SK-N-SH treated with all-trans-retinoic acid at 6 μM for 48 hours (cell line): ENCODE measurements at regions not wholly inside any gene's neighbourhood (a gene's known extent, or its start where the extent isn't known, plus 50 kb on each side); places are given as distances from the start of the nearest gene placed in this dataset.

ENCODE experiments used
- ARNTL ChIP-seq: fragments of 450-650 bp; formaldehyde crosslinking; IDR thresholded peaks from 2 replicates; pipeline ENCODE4 v1.5.0; 2020; ENCODE audit warnings: low read depth, mild to moderate bottlenecking, moderate library complexity, borderline replicate concordance
- ESRRG ChIP-seq: fragments of 250-450 bp; sonication (Bioruptor Pico); IDR thresholded peaks from 2 replicates; pipeline ENCODE4 v1.6.1; 2021; ENCODE audit warnings: mild to moderate bottlenecking
- PATZ1 ChIP-seq: fragments of 250-450 bp; sonication (Bioruptor Pico); IDR thresholded peaks from 2 replicates; pipeline ENCODE4 v1.8.0; 2020; ENCODE audit warnings: mild to moderate bottlenecking, moderate library complexity, borderline replicate concordance
- ZC3H10 ChIP-seq: fragments of 250-450 bp; sonication (Bioruptor Pico); IDR thresholded peaks from 2 replicates; pipeline ENCODE4 v1.5.1; 2021; ENCODE audit warnings: mild to moderate bottlenecking, moderate library complexity
- ZFP3 ChIP-seq: fragments of 250-450 bp; sonication (Bioruptor Pico); IDR thresholded peaks from 2 replicates; pipeline ENCODE4 v1.5.0; 2020; ENCODE audit warnings: mild to moderate bottlenecking, moderate library complexity
- ZFP30 ChIP-seq: fragments of 450-650 bp; formaldehyde crosslinking; IDR thresholded peaks from 2 replicates; pipeline ENCODE4 v1.5.0; 2022; ENCODE audit warnings: mild to moderate bottlenecking, moderate library complexity
- ZNF565 ChIP-seq: fragments of 450-650 bp; formaldehyde crosslinking; conservative IDR thresholded peaks from 2 replicates; pipeline ENCODE4 v1.5.0; 2020; ENCODE audit warnings: low read depth, mild to moderate bottlenecking, moderate library complexity
- ZNF70 ChIP-seq: fragments of 450-650 bp; formaldehyde crosslinking; IDR thresholded peaks from 2 replicates; pipeline ENCODE4 v1.5.0; 2020; ENCODE audit warnings: mild to moderate bottlenecking, moderate library complexity
- TF ChIP-seq, protein P1 (sequence below): fragments of 250-450 bp; sonication (Bioruptor Pico); IDR thresholded peaks from 2 replicates; pipeline ENCODE4 v1.5.1; 2021; ENCODE audit warnings: mild to moderate bottlenecking, moderate library complexity

- TF ChIP-seq ARNTL, result 0 out of 2 replicates have a peak, but pooled peaks have one; percentile 67
- TF ChIP-seq ZNF565 (CRISPR knock-in tag), result 0 out of 2 replicates have a peak, but pooled peaks have one; percentile 45
- TF ChIP-seq, protein P1, sequence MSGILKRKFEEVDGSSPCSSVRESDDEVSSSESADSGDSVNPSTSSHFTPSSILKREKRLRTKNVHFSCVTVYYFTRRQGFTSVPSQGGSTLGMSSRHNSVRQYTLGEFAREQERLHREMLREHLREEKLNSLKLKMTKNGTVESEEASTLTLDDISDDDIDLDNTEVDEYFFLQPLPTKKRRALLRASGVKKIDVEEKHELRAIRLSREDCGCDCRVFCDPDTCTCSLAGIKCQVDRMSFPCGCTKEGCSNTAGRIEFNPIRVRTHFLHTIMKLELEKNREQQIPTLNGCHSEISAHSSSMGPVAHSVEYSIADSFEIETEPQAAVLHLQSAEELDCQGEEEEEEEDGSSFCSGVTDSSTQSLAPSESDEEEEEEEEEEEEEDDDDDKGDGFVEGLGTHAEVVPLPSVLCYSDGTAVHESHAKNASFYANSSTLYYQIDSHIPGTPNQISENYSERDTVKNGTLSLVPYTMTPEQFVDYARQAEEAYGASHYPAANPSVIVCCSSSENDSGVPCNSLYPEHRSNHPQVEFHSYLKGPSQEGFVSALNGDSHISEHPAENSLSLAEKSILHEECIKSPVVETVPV (CRISPR knock-in tag), result no peak; the same call in 1 of the 2 replicates
- peak; percentile 44; the same call in 1 of the 2 replicates for TF ChIP-seq ZNF70 (CRISPR knock-in tag)
- no peak for TF ChIP-seq ESRRG (CRISPR knock-in tag)
- TF ChIP-seq ZFP3, result no peak
- TF ChIP-seq ZC3H10, result peak; percentile 98
- peak; percentile 93 for TF ChIP-seq PATZ1
- TF ChIP-seq ZFP30 (CRISPR knock-in tag), result 0 out of 2 replicates have a peak, but pooled peaks have one; percentile 4
Measured at GRCh38 chr5:57368010-57368409, 114.6 kb downstream of the ACTBL2 start.
